Neural crest cell (in vitro differentiated cells): ENCODE measurements at regions not wholly inside any gene's neighbourhood (a gene's known extent, or its start where the extent isn't known, plus 50 kb on each side); places are given as distances from the start of the nearest gene placed in this dataset.
A peak's percentile ranks its signal among the peaks of the same experiment; 100 is the strongest.

Source experiments
- DNase-seq: peaks from one replicate; pipeline ENCODE4 v3.0.0; 2021; ENCODE audit warnings: low read depth, mixed read lengths, low spot score
- H3K27ac Mint-ChIP-seq: one replicate; pipeline ENCODE4 v1.8.0; 2021; ENCODE audit warnings: mild to moderate bottlenecking, mixed read lengths; ENCODE audit not compliant: unreplicated experiment
- H3K27me3 Mint-ChIP-seq: 2 replicates; pipeline ENCODE4 v1.8.0; 2021; ENCODE audit warnings: low read depth, mild to moderate bottlenecking, mixed read lengths
- H3K36me3 Mint-ChIP-seq: 2 replicates; pipeline ENCODE4 v1.8.0; 2021; ENCODE audit warnings: low read depth, mild to moderate bottlenecking, mixed read lengths
- H3K4me1 Mint-ChIP-seq: 2 replicates; pipeline ENCODE4 v1.8.0; 2021; ENCODE audit warnings: mixed read lengths
- H3K4me3 Mint-ChIP-seq: one replicate; pipeline ENCODE4 v1.8.0; 2021; ENCODE audit warnings: mild to moderate bottlenecking, mixed read lengths
- H3K9me3 Mint-ChIP-seq: 2 replicates; pipeline ENCODE4 v1.8.0; 2021; ENCODE audit warnings: mixed read lengths
- TF ChIP-seq, protein P1 (sequence below): fragments of 200-600 bp; sonication (generic); conservative IDR thresholded peaks from 2 replicates; pipeline ENCODE4 v1.5.0; 2021; ENCODE audit warnings: antibody characterized with exemption, mild to moderate bottlenecking

GRCh38 chr13:50610238-50610637, 233.3 kb downstream of the DLEU7 start:
- H3K4me1 Mint-ChIP-seq = peaks cover 8% of the 10 kb centered on the region
- no peaks in the 10 kb centered on the region for H3K27me3 Mint-ChIP-seq
- no peaks in the 10 kb centered on the region for H3K36me3 Mint-ChIP-seq
- no peaks in the 10 kb centered on the region for H3K9me3 Mint-ChIP-seq
- H3K27ac Mint-ChIP-seq = no peak overlapping the region
- TF ChIP-seq, protein P1, sequence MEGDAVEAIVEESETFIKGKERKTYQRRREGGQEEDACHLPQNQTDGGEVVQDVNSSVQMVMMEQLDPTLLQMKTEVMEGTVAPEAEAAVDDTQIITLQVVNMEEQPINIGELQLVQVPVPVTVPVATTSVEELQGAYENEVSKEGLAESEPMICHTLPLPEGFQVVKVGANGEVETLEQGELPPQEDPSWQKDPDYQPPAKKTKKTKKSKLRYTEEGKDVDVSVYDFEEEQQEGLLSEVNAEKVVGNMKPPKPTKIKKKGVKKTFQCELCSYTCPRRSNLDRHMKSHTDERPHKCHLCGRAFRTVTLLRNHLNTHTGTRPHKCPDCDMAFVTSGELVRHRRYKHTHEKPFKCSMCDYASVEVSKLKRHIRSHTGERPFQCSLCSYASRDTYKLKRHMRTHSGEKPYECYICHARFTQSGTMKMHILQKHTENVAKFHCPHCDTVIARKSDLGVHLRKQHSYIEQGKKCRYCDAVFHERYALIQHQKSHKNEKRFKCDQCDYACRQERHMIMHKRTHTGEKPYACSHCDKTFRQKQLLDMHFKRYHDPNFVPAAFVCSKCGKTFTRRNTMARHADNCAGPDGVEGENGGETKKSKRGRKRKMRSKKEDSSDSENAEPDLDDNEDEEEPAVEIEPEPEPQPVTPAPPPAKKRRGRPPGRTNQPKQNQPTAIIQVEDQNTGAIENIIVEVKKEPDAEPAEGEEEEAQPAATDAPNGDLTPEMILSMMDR = no peak
- H3K4me3 Mint-ChIP-seq = no peak overlapping the region
- no peak for DNase-seq

GRCh38 chr13:50611117-50611781, 232.2 kb downstream of the DLEU7 start:
- H3K27me3 Mint-ChIP-seq = no peaks in the 10 kb centered on the region
- peaks cover 12% of the 10 kb centered on the region for H3K4me1 Mint-ChIP-seq
- TF ChIP-seq, protein P1 = no peak
- no peak for DNase-seq
- H3K27ac Mint-ChIP-seq = no peak overlapping the region
- no peak overlapping the region for H3K4me3 Mint-ChIP-seq
- no peaks in the 10 kb centered on the region for H3K9me3 Mint-ChIP-seq
- no peaks in the 10 kb centered on the region for H3K36me3 Mint-ChIP-seq

- H3K4me3 Mint-ChIP-seq = no peak overlapping the region
- H3K36me3 Mint-ChIP-seq = no peaks in the 10 kb centered on the region
- TF ChIP-seq, protein P1 = no peak
- H3K27me3 Mint-ChIP-seq = no peaks in the 10 kb centered on the region
- peaks cover 12% of the 10 kb centered on the region for H3K4me1 Mint-ChIP-seq
- no peak overlapping the region for H3K27ac Mint-ChIP-seq
- no peaks in the 10 kb centered on the region for H3K9me3 Mint-ChIP-seq
- DNase-seq = no peak
Measured at GRCh38 chr13:50612717-50613116, 230.8 kb downstream of the DLEU7 start.

- Mint-ChIP-seq H3K4me1 (peaks cover 10% of the 10 kb centered on the region), H3K4me3 (no peak overlapping the region), H3K27me3 (no peaks in the 10 kb centered on the region), H3K27ac (peak overlapping the region; percentile 60), H3K9me3 (no peaks in the 10 kb centered on the region), H3K36me3 (no peaks in the 10 kb centered on the region)
- TF ChIP-seq, protein P1 = no peak
- DNase-seq = no peak
Measured at GRCh38 chr13:50613356-50613831, 230.1 kb downstream of the DLEU7 start.

DNA sequence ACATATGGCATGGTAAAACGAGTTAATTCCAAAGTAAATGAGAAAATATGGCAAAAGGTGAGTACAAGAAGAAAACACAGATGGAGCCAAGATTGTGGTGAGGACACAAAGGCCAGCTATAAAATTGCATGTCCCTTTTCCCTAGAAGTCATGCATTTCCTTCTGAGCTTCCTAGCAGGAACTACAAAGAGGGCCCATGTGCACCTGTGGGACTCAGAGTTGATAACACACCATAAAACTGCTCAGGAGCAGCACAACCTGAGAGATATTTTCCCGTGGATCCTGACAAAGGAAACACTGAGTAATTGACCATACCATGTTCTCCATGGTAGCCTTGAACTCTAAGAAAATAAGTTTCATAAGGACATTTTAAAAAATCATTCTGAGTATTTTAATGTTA, 228.3 kb downstream of the DLEU7 start:
- Mint-ChIP-seq H3K4me3 (no peak overlapping the region), H3K27ac (no peak overlapping the region), H3K27me3 (no peaks in the 10 kb centered on the region), H3K4me1 (peaks cover 4% of the 10 kb centered on the region), H3K9me3 (no peaks in the 10 kb centered on the region), H3K36me3 (no peaks in the 10 kb centered on the region)
- no peak for DNase-seq
- TF ChIP-seq, protein P1 = no peak
